Thyroid gland (tissue), 4 donors: ENCODE measurements at regions not wholly inside any gene's neighbourhood (a gene's known extent, or its start where the extent isn't known, plus 50 kb on each side); places are given as distances from the start of the nearest gene placed in this dataset.

Experiments used
- POLR2A ChIP-seq, 2 donors: fragments of 450-650 bp; IDR thresholded peaks; one replicate each; pipeline ENCODE4 v1.6.1; 2017; ENCODE audit warnings: antibody characterized with exemption in 2 of 2, mild to moderate bottlenecking in 2 of 2, moderate library complexity in 1 of 2
- TF ChIP-seq, protein P1 (sequence below), 6 experiments: fragments of 200-600 bp in 3 of 6; fragments of 450-650 bp in 3 of 6; sonication (generic) in 3 of 6; IDR thresholded peaks; one replicate each; pipeline ENCODE4 v1.5.1; 2016 to 2019; ENCODE audit warnings: antibody characterized with exemption in 6 of 6, mild to moderate bottlenecking in 2 of 6, inconsistent platforms in 1 of 6, moderate library complexity in 1 of 6

DNA sequence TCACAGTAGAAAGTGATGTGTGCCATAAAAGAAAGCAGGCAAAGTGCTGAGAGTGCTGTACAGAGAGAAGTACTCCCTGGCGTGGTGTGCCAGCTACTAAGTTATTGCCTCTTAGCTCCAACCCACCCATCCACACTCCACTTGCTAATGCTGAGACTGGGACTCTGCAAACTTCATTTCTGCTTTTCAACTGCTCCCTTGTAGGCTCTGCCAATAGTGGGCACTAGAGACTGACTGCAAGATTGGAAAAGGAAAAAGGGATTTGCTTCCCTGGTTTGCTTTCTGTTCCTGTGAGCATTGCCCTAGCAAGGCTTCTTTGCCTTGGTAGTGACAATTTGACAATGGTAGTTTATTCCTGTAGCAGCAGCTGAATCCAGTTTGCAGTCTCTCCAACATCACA, 56.5 kb upstream of the TMEM108 start:
- TF ChIP-seq, protein P1, sequence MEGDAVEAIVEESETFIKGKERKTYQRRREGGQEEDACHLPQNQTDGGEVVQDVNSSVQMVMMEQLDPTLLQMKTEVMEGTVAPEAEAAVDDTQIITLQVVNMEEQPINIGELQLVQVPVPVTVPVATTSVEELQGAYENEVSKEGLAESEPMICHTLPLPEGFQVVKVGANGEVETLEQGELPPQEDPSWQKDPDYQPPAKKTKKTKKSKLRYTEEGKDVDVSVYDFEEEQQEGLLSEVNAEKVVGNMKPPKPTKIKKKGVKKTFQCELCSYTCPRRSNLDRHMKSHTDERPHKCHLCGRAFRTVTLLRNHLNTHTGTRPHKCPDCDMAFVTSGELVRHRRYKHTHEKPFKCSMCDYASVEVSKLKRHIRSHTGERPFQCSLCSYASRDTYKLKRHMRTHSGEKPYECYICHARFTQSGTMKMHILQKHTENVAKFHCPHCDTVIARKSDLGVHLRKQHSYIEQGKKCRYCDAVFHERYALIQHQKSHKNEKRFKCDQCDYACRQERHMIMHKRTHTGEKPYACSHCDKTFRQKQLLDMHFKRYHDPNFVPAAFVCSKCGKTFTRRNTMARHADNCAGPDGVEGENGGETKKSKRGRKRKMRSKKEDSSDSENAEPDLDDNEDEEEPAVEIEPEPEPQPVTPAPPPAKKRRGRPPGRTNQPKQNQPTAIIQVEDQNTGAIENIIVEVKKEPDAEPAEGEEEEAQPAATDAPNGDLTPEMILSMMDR (IDR thresholded peaks at IDR 0.05), result peak in 1 of 6 experiments; percentile 4
- TF ChIP-seq POLR2A (IDR thresholded peaks at IDR 0.05), result no peak
